NB4 (cell line): ENCODE measurements at regions not wholly inside any gene's neighbourhood (a gene's known extent, or its start where the extent isn't known, plus 50 kb on each side); places are given as distances from the start of the nearest gene placed in this dataset.

Source experiments
- MYC ChIP-seq: IDR thresholded peaks from 2 replicates; pipeline ENCODE4 v1.6.1; 2011; ENCODE audit warnings: low read depth, low read length
- POLR2A ChIP-seq: IDR thresholded peaks from 2 replicates; pipeline ENCODE4 v1.6.1; 2011; ENCODE audit warnings: mild to moderate bottlenecking; ENCODE audit not compliant: insufficient read length; ENCODE audit errors: extremely low read depth
- TF ChIP-seq, protein P1 (sequence below): IDR thresholded peaks from one replicate; pipeline ENCODE4 v1.5.1; 2012; ENCODE audit warnings: low read depth, low read length
- TF ChIP-seq, protein P2 (sequence below): IDR thresholded peaks from 2 replicates; pipeline ENCODE4 v1.6.1; 2011; ENCODE audit warnings: low read depth, low read length

DNA sequence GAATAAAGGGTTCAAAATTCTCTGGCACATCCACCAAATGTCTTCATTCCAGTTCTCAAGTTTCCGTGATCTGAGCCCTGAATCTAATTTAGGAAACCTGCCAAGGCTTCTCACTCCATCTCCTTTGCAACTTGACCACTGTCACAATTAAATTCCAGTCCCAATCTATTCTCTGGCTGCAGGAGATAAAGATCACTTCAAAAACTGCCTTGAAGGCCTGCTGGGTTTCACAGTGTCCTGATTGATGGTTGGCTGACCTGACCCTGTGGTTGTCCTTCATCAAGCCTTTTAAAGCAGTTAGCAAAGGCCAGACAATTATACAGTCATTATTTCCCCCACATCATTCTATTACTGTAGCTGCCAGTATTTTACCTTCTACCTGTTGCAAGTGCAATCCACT is 60.3 kb upstream of the DNAJC10 start:
- TF ChIP-seq, protein P1, sequence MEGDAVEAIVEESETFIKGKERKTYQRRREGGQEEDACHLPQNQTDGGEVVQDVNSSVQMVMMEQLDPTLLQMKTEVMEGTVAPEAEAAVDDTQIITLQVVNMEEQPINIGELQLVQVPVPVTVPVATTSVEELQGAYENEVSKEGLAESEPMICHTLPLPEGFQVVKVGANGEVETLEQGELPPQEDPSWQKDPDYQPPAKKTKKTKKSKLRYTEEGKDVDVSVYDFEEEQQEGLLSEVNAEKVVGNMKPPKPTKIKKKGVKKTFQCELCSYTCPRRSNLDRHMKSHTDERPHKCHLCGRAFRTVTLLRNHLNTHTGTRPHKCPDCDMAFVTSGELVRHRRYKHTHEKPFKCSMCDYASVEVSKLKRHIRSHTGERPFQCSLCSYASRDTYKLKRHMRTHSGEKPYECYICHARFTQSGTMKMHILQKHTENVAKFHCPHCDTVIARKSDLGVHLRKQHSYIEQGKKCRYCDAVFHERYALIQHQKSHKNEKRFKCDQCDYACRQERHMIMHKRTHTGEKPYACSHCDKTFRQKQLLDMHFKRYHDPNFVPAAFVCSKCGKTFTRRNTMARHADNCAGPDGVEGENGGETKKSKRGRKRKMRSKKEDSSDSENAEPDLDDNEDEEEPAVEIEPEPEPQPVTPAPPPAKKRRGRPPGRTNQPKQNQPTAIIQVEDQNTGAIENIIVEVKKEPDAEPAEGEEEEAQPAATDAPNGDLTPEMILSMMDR = no peak
- TF ChIP-seq, protein P2, sequence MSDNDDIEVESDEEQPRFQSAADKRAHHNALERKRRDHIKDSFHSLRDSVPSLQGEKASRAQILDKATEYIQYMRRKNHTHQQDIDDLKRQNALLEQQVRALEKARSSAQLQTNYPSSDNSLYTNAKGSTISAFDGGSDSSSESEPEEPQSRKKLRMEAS = no peak
- no peak for TF ChIP-seq POLR2A
- no peak for TF ChIP-seq MYC
